HUES48 (cell line): ENCODE measurements at regions not wholly inside any gene's neighbourhood (a gene's known extent, or its start where the extent isn't known, plus 50 kb on each side); places are given as distances from the start of the nearest gene placed in this dataset.

Experiments
- H3K27ac ChIP-seq: one replicate; pipeline ENCODE4 v1.7.0; 2013; ENCODE audit warnings: low read depth, low read length, inconsistent platforms
- H3K27me3 ChIP-seq: 2 replicates; pipeline ENCODE4 v1.6.1; 2013; ENCODE audit warnings: mild to moderate bottlenecking, low read length; ENCODE audit not compliant: control insufficient read depth, insufficient read depth
- H3K36me3 ChIP-seq: 2 replicates; pipeline ENCODE4 v1.6.1; 2013; ENCODE audit warnings: low read length; ENCODE audit not compliant: control insufficient read depth, insufficient read depth
- H3K4me1 ChIP-seq: 2 replicates; pipeline ENCODE4 v1.6.1; 2013; ENCODE audit warnings: mild to moderate bottlenecking, low read length; ENCODE audit not compliant: control insufficient read depth, insufficient read depth
- H3K4me3 ChIP-seq: 2 replicates; pipeline ENCODE4 v1.5.1; 2013; ENCODE audit warnings: mild to moderate bottlenecking, low read depth, low read length
- H3K9ac ChIP-seq: 2 replicates; pipeline ENCODE4 v1.6.1; 2013; ENCODE audit warnings: mild to moderate bottlenecking, low read depth, low read length, moderate library complexity
- H3K9me3 ChIP-seq: 2 replicates; pipeline ENCODE4 v1.6.1; 2013; ENCODE audit warnings: low read length; ENCODE audit not compliant: control insufficient read depth, insufficient read depth

- no peak overlapping the region for H3K27ac ChIP-seq
Measured at GRCh38 chr11:82288471-82288870, 445.2 kb downstream of the FAM181B start.

GRCh38 chr11:82270870-82271269 lies 462.8 kb downstream of the FAM181B start:
- H3K4me3 ChIP-seq = no peak overlapping the region
- H3K27ac ChIP-seq = no peak overlapping the region
- H3K9me3 ChIP-seq = no peaks in the 10 kb centered on the region
- peaks cover 11% of the 10 kb centered on the region for H3K4me1 ChIP-seq
- H3K36me3 ChIP-seq = no peaks in the 10 kb centered on the region
- H3K27me3 ChIP-seq = no peaks in the 10 kb centered on the region
- H3K9ac ChIP-seq = no peak overlapping the region

More at GRCh38 chr11:82288471-82288870, 445.2 kb downstream of the FAM181B start:
- no peak overlapping the region for H3K4me3 ChIP-seq
- no peaks in the 10 kb centered on the region for H3K36me3 ChIP-seq
- H3K4me1 ChIP-seq = no peaks in the 10 kb centered on the region
- no peaks in the 10 kb centered on the region for H3K9me3 ChIP-seq
- no peaks in the 10 kb centered on the region for H3K27me3 ChIP-seq
- no peak overlapping the region for H3K9ac ChIP-seq

GRCh38 chr11:82268627-82269026 lies 465.0 kb downstream of the FAM181B start:
- Histone ChIP-seq H3K9ac (no peak overlapping the region), H3K4me3 (no peak overlapping the region), H3K9me3 (no peaks in the 10 kb centered on the region), H3K36me3 (no peaks in the 10 kb centered on the region), H3K27ac (no peak overlapping the region), H3K4me1 (peaks cover 11% of the 10 kb centered on the region), H3K27me3 (no peaks in the 10 kb centered on the region)

- Histone ChIP-seq H3K4me3 (no peak overlapping the region), H3K9me3 (no peaks in the 10 kb centered on the region), H3K36me3 (no peaks in the 10 kb centered on the region), H3K27ac (no peak overlapping the region), H3K9ac (no peak overlapping the region), H3K4me1 (peaks cover 7% of the 10 kb centered on the region), H3K27me3 (no peaks in the 10 kb centered on the region)
Measured at GRCh38 chr11:82267186-82267585, 466.5 kb downstream of the FAM181B start.

GRCh38 chr11:82261367-82261766 lies 472.3 kb downstream of the FAM181B start:
- no peaks in the 10 kb centered on the region for H3K4me1 ChIP-seq
- H3K4me3 ChIP-seq = no peak overlapping the region
- H3K9ac ChIP-seq = no peak overlapping the region
- no peaks in the 10 kb centered on the region for H3K27me3 ChIP-seq
- H3K36me3 ChIP-seq = no peaks in the 10 kb centered on the region
- H3K27ac ChIP-seq = no peak overlapping the region
- no peaks in the 10 kb centered on the region for H3K9me3 ChIP-seq

- H3K9me3 ChIP-seq = no peaks in the 10 kb centered on the region
- H3K36me3 ChIP-seq = no peaks in the 10 kb centered on the region
- no peaks in the 10 kb centered on the region for H3K27me3 ChIP-seq
- H3K4me1 ChIP-seq = no peaks in the 10 kb centered on the region
- no peak overlapping the region for H3K27ac ChIP-seq
- no peak overlapping the region for H3K9ac ChIP-seq
- no peak overlapping the region for H3K4me3 ChIP-seq
Measured at GRCh38 chr11:82250047-82250446, 483.6 kb downstream of the FAM181B start.

GRCh38 chr11:82246926-82247325 lies 486.7 kb downstream of the FAM181B start:
- Histone ChIP-seq H3K4me3 (no peak overlapping the region), H3K4me1 (no peaks in the 10 kb centered on the region), H3K9ac (no peak overlapping the region), H3K36me3 (no peaks in the 10 kb centered on the region), H3K27ac (no peak overlapping the region), H3K9me3 (no peaks in the 10 kb centered on the region), H3K27me3 (no peaks in the 10 kb centered on the region)

GRCh38 chr11:82239498-82239897 lies 494.2 kb downstream of the FAM181B start:
- no peak overlapping the region for H3K9ac ChIP-seq
- no peaks in the 10 kb centered on the region for H3K27me3 ChIP-seq
- no peak overlapping the region for H3K27ac ChIP-seq
- H3K4me3 ChIP-seq = no peak overlapping the region
- no peaks in the 10 kb centered on the region for H3K36me3 ChIP-seq
- H3K9me3 ChIP-seq = no peaks in the 10 kb centered on the region
- no peaks in the 10 kb centered on the region for H3K4me1 ChIP-seq

- Histone ChIP-seq H3K4me1 (0 out of 2 replicates have a peak, but pooled peaks cover 3% of the 10 kb centered on the region), H3K36me3 (no peaks in the 10 kb centered on the region)
Measured at GRCh38 chr11:82234256-82234655, 499.4 kb downstream of the FAM181B start.

GRCh38 chr11:82233201-82233600 lies 500.5 kb downstream of the FAM181B start:
- no peak overlapping the region for H3K27ac ChIP-seq

More at GRCh38 chr11:82234256-82234655, 499.4 kb downstream of the FAM181B start:
- no peak overlapping the region for H3K27ac ChIP-seq
- H3K4me3 ChIP-seq = no peak overlapping the region
- no peaks in the 10 kb centered on the region for H3K27me3 ChIP-seq
- H3K9me3 ChIP-seq = no peaks in the 10 kb centered on the region
- H3K9ac ChIP-seq = no peak overlapping the region

GRCh38 chr11:82229341-82229740 lies 504.3 kb downstream of the FAM181B start:
- 0 out of 2 replicates have a peak, but pooled peaks cover 3% of the 10 kb centered on the region for H3K4me1 ChIP-seq
- H3K4me3 ChIP-seq = no peak overlapping the region
- no peaks in the 10 kb centered on the region for H3K27me3 ChIP-seq
- H3K27ac ChIP-seq = no peak overlapping the region
- no peak overlapping the region for H3K9ac ChIP-seq
- H3K9me3 ChIP-seq = no peaks in the 10 kb centered on the region
- no peaks in the 10 kb centered on the region for H3K36me3 ChIP-seq

More at GRCh38 chr11:82233201-82233600, 500.5 kb downstream of the FAM181B start:
- Histone ChIP-seq H3K4me3 (no peak overlapping the region), H3K9ac (no peak overlapping the region), H3K9me3 (no peaks in the 10 kb centered on the region), H3K4me1 (0 out of 2 replicates have a peak, but pooled peaks cover 3% of the 10 kb centered on the region), H3K36me3 (no peaks in the 10 kb centered on the region), H3K27me3 (no peaks in the 10 kb centered on the region)

- Histone ChIP-seq H3K27ac (no peak overlapping the region), H3K4me1 (0 out of 2 replicates have a peak, but pooled peaks cover 1% of the 10 kb centered on the region), H3K36me3 (no peaks in the 10 kb centered on the region), H3K9me3 (no peaks in the 10 kb centered on the region), H3K9ac (no peak overlapping the region), H3K27me3 (no peaks in the 10 kb centered on the region), H3K4me3 (no peak overlapping the region)
Measured at GRCh38 chr11:82225930-82226329, 507.7 kb downstream of the FAM181B start.
